Left ventricle myocardium superior (tissue), 1 donor: ENCODE measurements at regions not wholly inside any gene's neighbourhood (a gene's known extent, or its start where the extent isn't known, plus 50 kb on each side); places are given as distances from the start of the nearest gene placed in this dataset.

Source experiments
- ATAC-seq: fragments of 200-7000 bp; cut with Tn5 transposase; one replicate; pipeline ENCODE4 v1.9.1; 2020; ENCODE audit warnings: mild to moderate bottlenecking, moderate library complexity
- DNase-seq: peaks from one replicate; pipeline ENCODE4 v3.0.0-alpha.2; 2020
- intact Hi-C: fragments of 100-400 bp; cut with micrococcal nuclease; formaldehyde crosslinking; loops from one replicate; pipeline ENCODE4 v1.11.0; 2022
- donor health status: DM: no; HTN: yes; CAD: no; lungs with severe emphysema.

GRCh38 chr14:61622051-61622450 is 73.3 kb upstream of the HIF1A start:
- ATAC-seq (no peak), DNase-seq (no peak)
- intact Hi-C loops = no loop called here

GRCh38 chr14:61623927-61624326 is 71.4 kb upstream of the HIF1A start:
- DNase-seq (no peak), ATAC-seq (no peak)
- intact Hi-C loops = no loop called here

GRCh38 chr14:61625165-61625564 is 70.1 kb upstream of the HIF1A start:
- intact Hi-C loops = no loop called here
- DNase-seq (no peak), ATAC-seq (no peak)

GRCh38 chr14:61627612-61628011 is 67.7 kb upstream of the HIF1A start:
- no peak for ATAC-seq
- intact Hi-C loops = no loop called here
- DNase-seq = no peak

- intact Hi-C loops = no loop called here
- DNase-seq (no peak), ATAC-seq (no peak)
These were observed 67.1 kb upstream of the HIF1A start for GRCh38 chr14:61628016-61628725.

- no peak for DNase-seq
- intact Hi-C loops = no loop called here
- no peak for ATAC-seq
These were observed 64.8 kb upstream of the HIF1A start for GRCh38 chr14:61630399-61631044.

GRCh38 chr14:61631045-61631687 is 64.1 kb upstream of the HIF1A start:
- ATAC-seq = no peak
- intact Hi-C loops = no loop called here

GRCh38 chr14:61632401-61632800 is 62.9 kb upstream of the HIF1A start:
- DNase-seq = no peak
- intact Hi-C loops = no loop called here
- ATAC-seq = no peak

More at GRCh38 chr14:61631045-61631687, 64.1 kb upstream of the HIF1A start:
- DNase-seq = no peak

GRCh38 chr14:61632807-61633206 is 62.5 kb upstream of the HIF1A start:
- intact Hi-C loops = no loop called here
- DNase-seq (no peak), ATAC-seq (no peak)

GRCh38 chr14:61636291-61636690 is 59.0 kb upstream of the HIF1A start:
- DNase-seq (no peak), ATAC-seq (no peak)
- intact Hi-C loops = no loop called here

- intact Hi-C loops = no loop called here
- no peak for DNase-seq
- ATAC-seq = no peak
These were observed 58.5 kb upstream of the HIF1A start for GRCh38 chr14:61636779-61637178.

- intact Hi-C loops = no loop called here
- DNase-seq = no peak
- no peak for ATAC-seq
These were observed 56.5 kb upstream of the HIF1A start for GRCh38 chr14:61638595-61639387.

- DNase-seq (peak; percentile 36), ATAC-seq (peak; percentile 83)
- intact Hi-C loops = no loop called here
These were observed 54.9 kb upstream of the HIF1A start for GRCh38 chr14:61640158-61641136.

- DNase-seq (no peak), ATAC-seq (no peak)
- intact Hi-C loops = no loop called here
These were observed 53.2 kb upstream of the HIF1A start for GRCh38 chr14:61641914-61642613.

- intact Hi-C loops = no loop called here
- no peak for DNase-seq
- no peak for ATAC-seq
These were observed 52.7 kb upstream of the HIF1A start for GRCh38 chr14:61642614-61642982.

GRCh38 chr14:61643555-61643954 is 51.8 kb upstream of the HIF1A start:
- no peak for ATAC-seq
- DNase-seq = no peak
- intact Hi-C loops = no loop called here

- intact Hi-C loops = no loop called here
- no peak for DNase-seq
These were observed 51.1 kb upstream of the HIF1A start for GRCh38 chr14:61644175-61644574.

GRCh38 chr14:61644834-61645233 is 50.5 kb upstream of the HIF1A start:
- DNase-seq = no peak
- ATAC-seq = no peak
- intact Hi-C loops = no loop called here

More at GRCh38 chr14:61644175-61644574, 51.1 kb upstream of the HIF1A start:
- no peak for ATAC-seq
